Kidney (tissue), 13 donors: ENCODE measurements at regions not wholly inside any gene's neighbourhood (a gene's known extent, or its start where the extent isn't known, plus 50 kb on each side); places are given as distances from the start of the nearest gene placed in this dataset.

ENCODE experiments used
- DNase-seq, 5 donors: peaks; one replicate each; pipeline ENCODE4 v3.0.0-alpha.2; 2013 to 2020
- FAIRE-seq: peaks from 2 replicates; lab custom pipeline; 2012; peaks lifted over from hg19 to GRCh38; lab: Jason Lieb, UNC
- H3K27ac ChIP-seq, 2 donors: one replicate each; pipeline ENCODE4 v1.7.0; 2013; ENCODE audit warnings: low read depth in 2 of 2, low read length in 2 of 2, inconsistent platforms in 1 of 2
- H3K27me3 ChIP-seq: one replicate; pipeline ENCODE4 v1.7.1; 2013; ENCODE audit warnings: low read length, inconsistent platforms; ENCODE audit not compliant: control insufficient read depth, insufficient read depth
- H3K36me3 ChIP-seq, 3 donors: one replicate each; pipeline versions ENCODE4 v1.7.0 to v1.7.1; 2013; ENCODE audit warnings: low read length in 3 of 3, control low read depth in 1 of 3, inconsistent platforms in 1 of 3; ENCODE audit not compliant: insufficient read depth in 3 of 3, control insufficient read depth in 2 of 3
- H3K4me1 ChIP-seq, 3 donors: one replicate each; pipeline versions ENCODE4 v1.7.0 to v1.7.1; 2013; ENCODE audit warnings: low read length in 3 of 3, inconsistent platforms in 1 of 3, low read depth in 1 of 3; ENCODE audit not compliant: control insufficient read depth in 2 of 3, insufficient read depth in 2 of 3
- H3K4me3 ChIP-seq, 3 donors: one replicate each; pipeline versions ENCODE4 v1.7.0 to v1.8.1; 2013; ENCODE audit warnings: low read length in 3 of 3, control low read depth in 1 of 3, inconsistent platforms in 1 of 3
- H3K9ac ChIP-seq, 3 donors: one replicate each; pipeline versions ENCODE4 v1.7.0 to v1.7.1; 2013; ENCODE audit warnings: low read length in 3 of 3, control low read depth in 1 of 3, inconsistent platforms in 1 of 3
- H3K9me3 ChIP-seq, 3 donors: one replicate each; pipeline versions ENCODE4 v1.7.0 to v1.7.1; 2013; ENCODE audit warnings: low read length in 3 of 3, control low read depth in 1 of 3, inconsistent platforms in 1 of 3; ENCODE audit not compliant: control insufficient read depth in 2 of 3, insufficient read depth in 1 of 3
- intact Hi-C: fragments of 100-400 bp; cut with DNase I; formaldehyde crosslinking; loops from one replicate; pipeline ENCODE4 v1.11.1; 2022
- TF ChIP-seq, protein P1 (sequence below): IDR thresholded peaks from 3 replicates; pipeline ENCODE4 v1.5.1; 2012; ENCODE audit warnings: mild to moderate bottlenecking, moderate library complexity, borderline replicate concordance; ENCODE audit not compliant: insufficient read depth; ENCODE audit errors: extremely low read depth
- donor health status: control.
- donor health status: control.
- donor health status: control.
- donor health status: control.
- donor health status: control.
- donor health status: DM: yes; HTN: yes; CAD: no.
- donor health status: Normal renal cell carcinoma (clear cell type).

DNA sequence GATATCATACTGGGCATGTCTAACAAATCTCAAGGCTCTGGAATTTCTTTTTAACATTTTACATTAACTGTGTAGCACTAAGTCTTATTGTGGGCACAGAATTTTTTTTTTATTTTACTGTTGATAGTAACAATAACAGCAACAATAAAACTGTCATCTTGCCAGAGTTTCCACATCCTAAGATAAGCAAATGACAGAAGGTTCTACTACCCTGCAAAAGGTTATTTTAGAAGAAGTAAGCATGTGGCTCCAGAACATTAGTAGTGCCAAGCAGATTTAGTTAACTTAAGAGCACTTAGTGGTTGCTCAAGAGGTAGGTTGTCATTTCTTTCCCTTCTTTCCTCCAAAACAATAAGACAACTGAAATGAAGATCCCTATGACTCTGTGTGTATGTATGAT is 743.0 kb upstream of the CBLB start:
- no peak overlapping the region for H3K9ac ChIP-seq
- intact Hi-C loops: loop anchor here (10.0 kb wide), 1 partner anchor 927 kb away; no protein-coding TSS in a partner anchor
- no peaks in the 10 kb centered on the region for H3K27me3 ChIP-seq
- no peak overlapping the region for H3K27ac ChIP-seq
- no peaks in the 10 kb centered on the region for H3K9me3 ChIP-seq
- TF ChIP-seq, protein P1, sequence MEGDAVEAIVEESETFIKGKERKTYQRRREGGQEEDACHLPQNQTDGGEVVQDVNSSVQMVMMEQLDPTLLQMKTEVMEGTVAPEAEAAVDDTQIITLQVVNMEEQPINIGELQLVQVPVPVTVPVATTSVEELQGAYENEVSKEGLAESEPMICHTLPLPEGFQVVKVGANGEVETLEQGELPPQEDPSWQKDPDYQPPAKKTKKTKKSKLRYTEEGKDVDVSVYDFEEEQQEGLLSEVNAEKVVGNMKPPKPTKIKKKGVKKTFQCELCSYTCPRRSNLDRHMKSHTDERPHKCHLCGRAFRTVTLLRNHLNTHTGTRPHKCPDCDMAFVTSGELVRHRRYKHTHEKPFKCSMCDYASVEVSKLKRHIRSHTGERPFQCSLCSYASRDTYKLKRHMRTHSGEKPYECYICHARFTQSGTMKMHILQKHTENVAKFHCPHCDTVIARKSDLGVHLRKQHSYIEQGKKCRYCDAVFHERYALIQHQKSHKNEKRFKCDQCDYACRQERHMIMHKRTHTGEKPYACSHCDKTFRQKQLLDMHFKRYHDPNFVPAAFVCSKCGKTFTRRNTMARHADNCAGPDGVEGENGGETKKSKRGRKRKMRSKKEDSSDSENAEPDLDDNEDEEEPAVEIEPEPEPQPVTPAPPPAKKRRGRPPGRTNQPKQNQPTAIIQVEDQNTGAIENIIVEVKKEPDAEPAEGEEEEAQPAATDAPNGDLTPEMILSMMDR: no peak
- no peak overlapping the region for H3K4me3 ChIP-seq
- DNase-seq (no peak), FAIRE-seq (no peak)
- H3K36me3 ChIP-seq: no peaks in the 10 kb centered on the region
- H3K4me1 ChIP-seq: no peaks in the 10 kb centered on the region

DNA sequence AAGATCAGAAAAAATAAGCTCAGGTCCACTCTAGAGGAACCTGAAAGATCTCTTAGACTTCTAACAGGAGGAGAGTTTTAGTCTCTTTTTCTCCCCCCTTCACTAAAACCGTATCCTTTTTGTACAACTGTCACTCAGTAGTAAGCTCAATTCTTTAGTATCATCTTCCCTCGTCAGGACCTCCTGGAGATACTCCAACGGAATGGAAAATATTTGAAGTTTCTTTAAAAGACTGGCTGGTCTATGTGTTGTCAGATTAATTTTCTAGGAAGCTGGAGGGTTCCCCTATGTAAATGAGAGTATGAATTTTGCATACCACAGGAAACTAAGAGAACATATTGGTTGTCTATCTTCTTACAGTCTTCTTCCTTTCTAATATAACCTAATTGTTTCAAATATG is 747.7 kb upstream of the CBLB start:
- Histone ChIP-seq H3K27ac (no peak overlapping the region), H3K36me3 (no peaks in the 10 kb centered on the region), H3K9ac (no peak overlapping the region), H3K27me3 (no peaks in the 10 kb centered on the region), H3K4me3 (no peak overlapping the region), H3K9me3 (no peaks in the 10 kb centered on the region), H3K4me1 (no peaks in the 10 kb centered on the region)
- intact Hi-C loops: loop anchor here (10.0 kb wide), 1 partner anchor 932 kb away; no protein-coding TSS in a partner anchor
- FAIRE-seq: no peak
- DNase-seq: no peak
- TF ChIP-seq, protein P1: no peak

GRCh38 chr3:106617276-106617675 is 748.5 kb upstream of the CBLB start:
- Histone ChIP-seq H3K9me3 (no peaks in the 10 kb centered on the region), H3K27ac (no peak overlapping the region), H3K4me1 (no peaks in the 10 kb centered on the region), H3K9ac (no peak overlapping the region), H3K4me3 (no peak overlapping the region), H3K36me3 (no peaks in the 10 kb centered on the region), H3K27me3 (no peaks in the 10 kb centered on the region)
- intact Hi-C loops: loop anchor here (10.0 kb wide), 1 partner anchor 932 kb away; no protein-coding TSS in a partner anchor
- no peak for FAIRE-seq
- TF ChIP-seq, protein P1: no peak
- DNase-seq: no peak

- FAIRE-seq (no peak), DNase-seq (no peak)
- no peaks in the 10 kb centered on the region for H3K4me1 ChIP-seq
- no peaks in the 10 kb centered on the region for H3K9me3 ChIP-seq
- intact Hi-C loops: no loop called here
- H3K36me3 ChIP-seq: no peaks in the 10 kb centered on the region
- TF ChIP-seq, protein P1: no peak
- no peak overlapping the region for H3K27ac ChIP-seq
- no peaks in the 10 kb centered on the region for H3K27me3 ChIP-seq
- no peak overlapping the region for H3K4me3 ChIP-seq
- H3K9ac ChIP-seq: no peak overlapping the region
Measured at GRCh38 chr3:106620646-106621045, 751.8 kb upstream of the CBLB start.
